Muscle of back (tissue), 3 donors: ENCODE measurements at regions not wholly inside any gene's neighbourhood (a gene's known extent, or its start where the extent isn't known, plus 50 kb on each side); places are given as distances from the start of the nearest gene placed in this dataset.

Experiments used
- DNase-seq, 3 donors: peaks; one replicate each; pipeline versions ENCODE4 v3.0.0 to v3.0.0-alpha.2; 2013

DNA sequence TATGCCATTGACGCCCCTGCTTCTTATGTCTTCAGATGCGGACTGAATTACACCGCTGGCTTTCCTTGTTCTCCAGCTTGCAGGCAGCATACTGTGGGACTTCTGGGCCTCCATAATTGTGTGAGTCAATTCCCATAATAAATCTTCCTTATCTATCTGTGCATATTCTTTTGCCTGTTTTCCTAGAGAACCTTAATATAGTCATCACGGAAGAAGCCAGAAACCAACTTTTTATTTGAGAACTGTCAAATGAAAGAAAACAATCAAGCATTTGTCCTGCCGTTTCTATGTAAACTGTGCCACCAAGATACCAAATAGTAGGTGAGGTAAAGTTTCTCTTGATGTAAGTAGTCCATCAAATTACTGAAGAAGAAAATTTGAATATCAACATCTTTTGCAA lies 51.8 kb upstream of the B3GALNT1 start:
- DNase-seq = no peak

DNA sequence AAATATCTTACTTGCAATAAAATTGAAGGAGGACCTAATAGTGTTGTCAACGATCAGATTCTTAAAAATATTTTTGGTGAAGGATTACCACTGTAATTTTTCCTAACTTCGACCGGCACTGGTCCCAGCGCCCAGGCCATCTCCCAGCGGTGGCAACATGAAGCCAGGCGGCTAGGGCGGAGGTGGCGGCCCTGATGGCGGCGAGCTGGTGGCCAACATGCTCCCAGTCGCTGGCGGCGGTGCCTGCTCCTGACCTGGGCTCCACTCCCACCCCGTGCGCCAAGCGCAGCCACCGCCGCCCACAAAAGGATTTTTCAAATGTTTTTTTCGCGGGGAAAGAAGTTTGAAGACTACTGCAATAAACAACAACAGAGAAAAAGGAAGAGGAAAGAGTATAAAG lies 56.5 kb upstream of the B3GALNT1 start:
- no peak for DNase-seq

DNA sequence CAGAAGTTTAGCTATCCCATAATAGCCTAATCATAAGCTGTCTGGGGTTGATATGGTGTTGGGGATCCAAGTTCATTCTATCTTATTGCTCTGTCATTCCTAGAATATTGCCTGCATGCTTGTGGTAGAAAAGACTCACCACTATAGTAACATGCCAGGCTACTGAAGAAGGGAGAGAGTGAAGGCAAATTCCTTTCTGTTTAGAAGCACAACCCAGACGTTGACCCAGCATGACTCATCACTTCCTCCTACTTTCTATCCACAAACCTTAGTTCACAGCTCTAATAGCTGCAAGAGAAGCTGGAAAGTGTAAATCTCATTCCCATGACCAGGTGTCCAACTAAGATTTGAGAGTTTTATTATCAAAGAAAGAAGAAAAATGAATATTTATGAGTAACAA lies 57.8 kb upstream of the NMD3 start:
- DNase-seq = peak in 1 of 3 donors; percentile 83

DNA sequence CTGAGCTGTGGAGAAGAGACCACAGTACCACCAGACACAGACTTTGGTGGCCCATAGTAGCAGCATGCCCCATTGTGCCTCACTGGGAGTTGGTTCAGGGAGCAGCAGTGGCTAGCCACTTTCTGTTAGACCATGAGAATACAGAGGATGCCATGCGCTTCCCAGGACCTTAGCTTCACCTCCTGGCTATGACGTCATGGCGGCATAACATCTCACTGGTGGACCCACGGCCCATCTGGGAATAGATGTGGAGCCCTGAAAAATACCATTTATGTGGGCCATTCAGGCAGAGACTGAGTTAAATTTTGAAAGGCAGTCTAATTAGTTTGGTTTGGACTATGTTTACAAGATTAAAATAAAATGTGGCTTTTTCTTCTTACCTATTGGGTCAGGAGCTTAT lies 55.1 kb upstream of the NMD3 start:
- DNase-seq = no peak

DNA sequence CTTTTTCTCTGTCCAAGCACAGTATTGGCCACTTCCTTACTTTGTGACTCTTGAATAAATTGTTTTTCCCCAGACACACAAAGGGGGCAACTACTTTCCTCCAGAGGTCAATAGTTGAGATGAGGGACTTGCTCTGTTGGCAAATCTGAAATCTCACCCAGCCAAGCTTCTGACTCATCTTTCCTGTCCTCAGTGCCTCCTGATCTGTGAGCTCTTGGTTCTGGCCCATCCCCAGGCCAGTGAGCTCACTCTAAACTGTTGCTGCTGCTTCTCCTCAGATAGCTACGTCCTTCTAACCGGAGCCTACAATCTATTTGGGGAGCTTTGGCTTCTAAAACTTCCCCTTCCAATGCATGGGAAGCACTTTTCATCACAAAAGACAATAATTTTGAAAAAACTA lies 50.0 kb upstream of the NMD3 start:
- peak; percentile 2 to 23 (median 12) for DNase-seq
